ENCODE measurements at regions not wholly inside any gene's neighbourhood (a gene's known extent, or its start where the extent isn't known, plus 50 kb on each side); places are given as distances from the start of the nearest gene placed in this dataset.
A peak's percentile ranks its signal among the peaks of the same experiment; 100 is the strongest.

DNA sequence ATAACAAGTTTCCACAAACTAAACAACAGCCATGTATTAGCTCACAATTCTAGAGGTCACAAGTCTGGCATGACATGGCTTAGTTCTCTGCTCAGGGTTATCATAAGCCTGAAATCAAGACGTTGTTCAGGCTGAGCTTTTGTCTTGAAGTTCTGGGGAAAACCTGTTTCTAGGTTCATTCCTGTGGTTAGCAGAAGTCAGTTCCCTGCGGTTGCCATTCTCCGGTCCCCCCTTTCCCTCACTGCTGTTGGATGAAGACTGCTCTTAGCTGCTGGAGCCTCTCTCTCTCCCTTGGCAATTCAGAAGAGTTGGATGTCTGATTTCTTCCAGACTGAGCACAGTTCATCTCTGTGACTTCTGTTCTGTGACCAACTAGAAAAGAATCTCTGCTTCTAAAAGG is 962.6 kb downstream of the PCDH7 start:
- POLR2A ChIA-PET = no interaction called here
- no peak overlapping the region for H3K4me3 Mint-ChIP-seq (ENCODE audit: unreplicated experiment)
- no peaks in the 10 kb centered on the region for H3K36me3 ChIP-seq (ENCODE audit: control insufficient read depth, insufficient read depth, low read length)
- no peaks in the 10 kb centered on the region for H3K9me3 Mint-ChIP-seq (ENCODE audit: unreplicated experiment)
- intact Hi-C loops (cut with micrococcal nuclease; ENCODE audit: unreplicated experiment) = no loop called here
- H3K27me3 ChIP-seq (replicated peaks; ENCODE audit: control insufficient read depth, insufficient read depth, low read length) = no peaks in the 10 kb centered on the region
- no TSS peak for BruUV-seq (replicated peaks)
- H3K27me3 Mint-ChIP-seq (ENCODE audit: insufficient read depth, unreplicated experiment) = no peaks in the 10 kb centered on the region
- TF ChIP-seq, protein P1, sequence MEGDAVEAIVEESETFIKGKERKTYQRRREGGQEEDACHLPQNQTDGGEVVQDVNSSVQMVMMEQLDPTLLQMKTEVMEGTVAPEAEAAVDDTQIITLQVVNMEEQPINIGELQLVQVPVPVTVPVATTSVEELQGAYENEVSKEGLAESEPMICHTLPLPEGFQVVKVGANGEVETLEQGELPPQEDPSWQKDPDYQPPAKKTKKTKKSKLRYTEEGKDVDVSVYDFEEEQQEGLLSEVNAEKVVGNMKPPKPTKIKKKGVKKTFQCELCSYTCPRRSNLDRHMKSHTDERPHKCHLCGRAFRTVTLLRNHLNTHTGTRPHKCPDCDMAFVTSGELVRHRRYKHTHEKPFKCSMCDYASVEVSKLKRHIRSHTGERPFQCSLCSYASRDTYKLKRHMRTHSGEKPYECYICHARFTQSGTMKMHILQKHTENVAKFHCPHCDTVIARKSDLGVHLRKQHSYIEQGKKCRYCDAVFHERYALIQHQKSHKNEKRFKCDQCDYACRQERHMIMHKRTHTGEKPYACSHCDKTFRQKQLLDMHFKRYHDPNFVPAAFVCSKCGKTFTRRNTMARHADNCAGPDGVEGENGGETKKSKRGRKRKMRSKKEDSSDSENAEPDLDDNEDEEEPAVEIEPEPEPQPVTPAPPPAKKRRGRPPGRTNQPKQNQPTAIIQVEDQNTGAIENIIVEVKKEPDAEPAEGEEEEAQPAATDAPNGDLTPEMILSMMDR (IDR thresholded peaks at IDR 0.05; ENCODE audit: insufficient read depth in 1 of 2, low read depth in 1 of 2, low read length in 1 of 2, severe bottlenecking in 1 of 2, unreplicated experiment in 1 of 2) = no peak
- H3K4me1 ChIP-seq = no peaks in the 10 kb centered on the region
- CTCF ChIA-PET = no interaction called here
- H3K4me3 ChIP-seq (ENCODE audit: low read depth, low read length) = no peak overlapping the region
- DNase-seq = no peak
- H3K36me3 Mint-ChIP-seq (ENCODE audit: insufficient read depth, unreplicated experiment) = no peaks in the 10 kb centered on the region
- no peaks in the 10 kb centered on the region for H3K4me1 Mint-ChIP-seq (ENCODE audit: low read depth, unreplicated experiment)
- H3K27ac Mint-ChIP-seq (ENCODE audit: unreplicated experiment) = no peak overlapping the region
- no peaks in the 10 kb centered on the region; the same call in 1 of the 2 replicates for H3K9me3 ChIP-seq

DNA sequence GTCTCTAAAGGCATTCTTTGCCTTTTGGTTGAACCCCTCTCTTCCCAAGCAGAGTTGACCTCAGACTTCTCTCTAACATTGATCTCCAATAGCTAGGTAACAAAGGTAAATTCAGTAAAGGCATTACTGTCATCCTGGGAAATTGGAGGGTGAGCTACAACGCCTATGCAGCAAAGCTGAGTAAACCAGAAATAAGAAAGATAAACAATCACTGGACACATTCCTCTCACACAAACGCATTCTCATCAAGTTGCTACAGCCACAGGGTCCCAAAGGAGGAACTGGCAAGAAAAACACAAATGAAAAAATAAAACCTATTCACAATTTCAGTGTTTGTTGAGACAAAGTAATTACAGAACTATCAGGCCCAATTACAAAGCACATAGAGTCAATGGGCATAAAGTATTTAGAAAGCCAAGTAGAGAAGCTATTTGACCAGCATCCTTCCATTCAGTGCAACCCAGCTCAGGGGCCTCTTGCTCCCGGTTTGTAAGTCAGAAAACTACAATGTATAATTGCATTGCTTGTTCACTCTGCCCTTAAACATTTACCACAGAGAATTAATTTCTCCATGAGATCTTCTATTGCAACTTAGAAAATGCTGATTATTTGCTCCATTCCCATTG is 967.7 kb downstream of the PCDH7 start:
- POLR2A ChIA-PET = no interaction called here
- intact Hi-C loops (cut with micrococcal nuclease; ENCODE audit: unreplicated experiment) = no loop called here
- H3K9me3 Mint-ChIP-seq (ENCODE audit: unreplicated experiment) = no peaks in the 10 kb centered on the region

DNA sequence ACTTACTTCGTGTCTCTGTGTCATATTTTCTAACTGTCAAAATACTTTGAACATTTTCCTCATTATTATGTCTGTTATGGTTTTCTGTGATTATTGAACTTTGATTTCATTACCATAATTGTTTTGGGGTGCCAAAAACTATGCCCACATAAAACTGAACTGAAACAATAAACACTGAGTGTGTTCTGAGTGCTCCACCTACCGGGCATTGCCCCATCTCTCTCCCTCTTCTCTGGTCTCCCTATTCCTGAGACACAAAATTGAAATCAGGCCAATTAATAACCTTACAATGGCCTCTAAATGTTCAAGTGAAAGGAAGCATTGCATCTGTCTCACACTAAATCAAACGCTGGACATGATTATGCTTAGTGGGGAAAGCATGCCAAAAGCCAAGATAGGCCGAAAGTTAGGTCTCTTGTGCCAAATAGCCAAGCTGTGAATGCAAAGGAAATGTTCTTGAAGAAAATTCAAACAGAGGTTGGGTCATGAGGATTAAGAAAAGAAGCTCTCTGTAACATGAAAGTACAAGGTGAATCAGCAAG is 972.3 kb downstream of the PCDH7 start:
- no peaks in the 10 kb centered on the region for H3K36me3 ChIP-seq (ENCODE audit: control insufficient read depth, insufficient read depth, low read length)
- CTCF ChIA-PET = interaction anchor here (0.6 kb wide), 1 partner anchor 155 kb away, joined by 3 read pairs; no protein-coding TSS in a partner anchor
- H3K9me3 Mint-ChIP-seq (ENCODE audit: unreplicated experiment) = no peaks in the 10 kb centered on the region
- BruUV-seq (replicated peaks) = no TSS peak
- no peaks in the 10 kb centered on the region for H3K36me3 Mint-ChIP-seq (ENCODE audit: insufficient read depth, unreplicated experiment)
- DNase-seq = no peak
- H3K9me3 ChIP-seq = no peaks in the 10 kb centered on the region
- no peaks in the 10 kb centered on the region for H3K27me3 ChIP-seq (replicated peaks; ENCODE audit: control insufficient read depth, insufficient read depth, low read length)
- H3K4me3 Mint-ChIP-seq (ENCODE audit: unreplicated experiment) = no peak overlapping the region
- H3K4me1 Mint-ChIP-seq (ENCODE audit: low read depth, unreplicated experiment) = no peaks in the 10 kb centered on the region
- no peaks in the 10 kb centered on the region for H3K4me1 ChIP-seq
- H3K27ac Mint-ChIP-seq (ENCODE audit: unreplicated experiment) = no peak overlapping the region
- intact Hi-C loops (cut with micrococcal nuclease; ENCODE audit: unreplicated experiment) = loop anchor here (5.0 kb wide), 1 partner anchor 975 kb away; no protein-coding TSS in a partner anchor
- POLR2A ChIA-PET = no interaction called here
- peaks cover 2% of the 10 kb centered on the region for H3K27me3 Mint-ChIP-seq (ENCODE audit: insufficient read depth, unreplicated experiment)
- H3K4me3 ChIP-seq (ENCODE audit: low read depth, low read length) = no peak overlapping the region
- TF ChIP-seq, protein P1 (IDR thresholded peaks at IDR 0.05; ENCODE audit: insufficient read depth in 1 of 2, low read depth in 1 of 2, low read length in 1 of 2, severe bottlenecking in 1 of 2, unreplicated experiment in 1 of 2) = peak in 1 of 2 experiments; percentile 41

More for the DNA sequence above, 967.7 kb downstream of the PCDH7 start:
- TF ChIP-seq, protein P1 (IDR thresholded peaks at IDR 0.05; ENCODE audit: insufficient read depth in 1 of 2, low read depth in 1 of 2, low read length in 1 of 2, severe bottlenecking in 1 of 2, unreplicated experiment in 1 of 2) = no peak
- Mint-ChIP-seq H3K4me1 (ENCODE audit: low read depth, unreplicated experiment) (no peaks in the 10 kb centered on the region), H3K36me3 (ENCODE audit: insufficient read depth, unreplicated experiment) (no peaks in the 10 kb centered on the region), H3K27ac (ENCODE audit: unreplicated experiment) (no peak overlapping the region), H3K4me3 (ENCODE audit: unreplicated experiment) (no peak overlapping the region), H3K27me3 (ENCODE audit: insufficient read depth, unreplicated experiment) (no peaks in the 10 kb centered on the region)
- CTCF ChIA-PET = no interaction called here
- no peak overlapping the region for H3K4me3 ChIP-seq (ENCODE audit: low read depth, low read length)
- no TSS peak for BruUV-seq (replicated peaks)
- no peaks in the 10 kb centered on the region for H3K27me3 ChIP-seq (replicated peaks; ENCODE audit: control insufficient read depth, insufficient read depth, low read length)
- no peak for DNase-seq
- no peaks in the 10 kb centered on the region; the same call in 1 of the 2 replicates for H3K9me3 ChIP-seq
- no peaks in the 10 kb centered on the region for H3K4me1 ChIP-seq
- no peaks in the 10 kb centered on the region for H3K36me3 ChIP-seq (ENCODE audit: control insufficient read depth, insufficient read depth, low read length)

Measured in Caco-2 (cell line).